ENCODE measurements at regions not wholly inside any gene's neighbourhood (a gene's known extent, or its start where the extent isn't known, plus 50 kb on each side); places are given as distances from the start of the nearest gene placed in this dataset.

DNA sequence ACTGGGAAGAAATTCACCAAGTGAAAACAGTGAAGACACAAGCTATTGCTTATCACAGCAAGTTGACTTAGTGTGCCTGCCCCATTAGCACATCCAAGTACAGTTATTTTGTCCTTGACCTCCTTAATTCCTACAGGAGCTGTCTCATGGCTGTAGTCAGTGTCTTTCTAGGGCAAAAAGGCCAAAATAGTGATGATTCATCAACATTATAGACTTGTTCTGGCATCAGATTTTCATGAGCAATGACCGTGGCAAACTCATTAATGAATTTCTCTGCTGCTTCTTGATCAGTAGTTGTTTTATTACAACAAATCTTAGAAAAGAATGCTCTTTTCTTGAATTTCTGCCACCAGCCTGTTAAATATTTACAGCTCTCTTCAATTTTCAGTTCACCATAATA lies 1169.3 kb upstream of the DDX18 start:
- no peaks in the 10 kb centered on the region for H3K27me3 Mint-ChIP-seq
- H3K36me3 Mint-ChIP-seq (ENCODE audit: low read depth), result no peaks in the 10 kb centered on the region
- no peak overlapping the region for H3K27ac Mint-ChIP-seq
- no peaks in the 10 kb centered on the region for H3K9me3 Mint-ChIP-seq
- no peak for DNase-seq
- no peak overlapping the region for H3K4me3 Mint-ChIP-seq
- no peaks in the 10 kb centered on the region for H3K4me1 Mint-ChIP-seq
- intact Hi-C loops (cut with micrococcal nuclease), result no loop called here

DNA sequence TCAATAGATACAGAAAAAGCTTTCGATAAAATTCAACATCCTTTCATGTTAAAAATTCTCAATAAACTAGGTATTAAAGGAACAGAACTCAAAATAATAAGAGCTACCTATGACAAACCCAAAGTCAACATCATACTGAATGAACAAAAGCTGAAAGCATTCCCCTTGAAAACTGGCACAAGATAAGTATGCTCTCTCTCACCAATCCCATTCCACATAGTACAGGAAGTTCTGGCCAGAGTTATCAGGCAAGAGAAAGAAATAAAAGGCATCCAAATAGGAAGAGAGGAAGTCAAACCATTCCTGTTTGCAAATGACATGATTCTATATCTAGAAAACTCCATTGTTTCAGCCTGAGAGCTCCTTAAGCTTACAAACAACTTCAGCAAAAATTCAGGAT lies 1145.8 kb upstream of the DDX18 start:
- Mint-ChIP-seq H3K4me1 (no peaks in the 10 kb centered on the region), H3K9me3 (peaks cover 11% of the 10 kb centered on the region), H3K36me3 (ENCODE audit: low read depth) (no peaks in the 10 kb centered on the region), H3K27ac (no peak overlapping the region), H3K4me3 (no peak overlapping the region), H3K27me3 (no peaks in the 10 kb centered on the region)
- DNase-seq, result no peak
- intact Hi-C loops (cut with micrococcal nuclease), result no loop called here

DNA sequence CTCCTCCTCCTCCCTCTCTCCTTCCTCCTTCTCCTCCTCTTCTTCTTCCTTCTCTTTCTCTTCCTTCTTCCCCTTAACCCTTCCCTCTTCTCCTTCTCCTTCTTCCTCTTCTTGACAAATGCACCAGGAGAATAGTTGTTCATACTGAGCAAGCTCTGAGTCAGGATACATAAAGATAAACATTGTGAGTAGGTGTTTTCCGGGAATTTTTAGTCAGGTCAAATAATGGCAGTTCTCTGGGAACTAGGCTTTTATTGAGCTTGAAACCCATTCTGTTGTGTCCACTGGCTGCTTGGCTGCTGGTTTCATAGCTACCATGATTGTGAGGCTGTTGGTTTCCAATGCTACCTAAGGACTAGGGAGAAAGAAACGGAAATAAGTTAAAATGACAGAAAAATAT lies 1144.7 kb upstream of the DDX18 start:
- H3K9me3 Mint-ChIP-seq, result peaks cover 15% of the 10 kb centered on the region
- no peak overlapping the region for H3K27ac Mint-ChIP-seq
- no peaks in the 10 kb centered on the region for H3K4me1 Mint-ChIP-seq
- DNase-seq, result no peak
- no peak overlapping the region for H3K4me3 Mint-ChIP-seq
- no peaks in the 10 kb centered on the region for H3K36me3 Mint-ChIP-seq (ENCODE audit: low read depth)
- intact Hi-C loops (cut with micrococcal nuclease), result no loop called here
- no peaks in the 10 kb centered on the region for H3K27me3 Mint-ChIP-seq

DNA sequence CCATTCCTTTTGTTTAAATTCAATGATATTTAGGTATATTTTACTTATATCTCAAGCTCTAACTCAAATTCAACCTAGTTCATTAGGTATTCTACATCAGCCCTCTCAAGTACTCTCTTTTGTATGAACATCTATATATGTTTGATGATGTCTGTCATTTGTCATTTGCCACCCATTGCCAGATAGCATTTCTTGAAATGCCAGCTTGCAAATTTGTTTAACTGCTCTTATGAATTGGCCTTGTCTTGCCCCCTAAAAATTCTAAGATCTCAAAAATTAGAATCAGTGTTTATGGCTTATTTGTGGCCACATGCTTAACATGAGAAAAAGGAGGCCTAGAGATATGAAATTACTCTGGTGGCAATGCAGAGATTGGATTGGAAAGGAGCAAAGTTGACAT lies 1140.3 kb upstream of the DDX18 start:
- no peak for DNase-seq
- no peak overlapping the region for H3K27ac Mint-ChIP-seq
- no peaks in the 10 kb centered on the region for H3K4me1 Mint-ChIP-seq
- no peak overlapping the region for H3K4me3 Mint-ChIP-seq
- intact Hi-C loops (cut with micrococcal nuclease), result no loop called here
- H3K9me3 Mint-ChIP-seq, result peaks cover 15% of the 10 kb centered on the region
- no peaks in the 10 kb centered on the region for H3K36me3 Mint-ChIP-seq (ENCODE audit: low read depth)
- H3K27me3 Mint-ChIP-seq, result no peaks in the 10 kb centered on the region

DNA sequence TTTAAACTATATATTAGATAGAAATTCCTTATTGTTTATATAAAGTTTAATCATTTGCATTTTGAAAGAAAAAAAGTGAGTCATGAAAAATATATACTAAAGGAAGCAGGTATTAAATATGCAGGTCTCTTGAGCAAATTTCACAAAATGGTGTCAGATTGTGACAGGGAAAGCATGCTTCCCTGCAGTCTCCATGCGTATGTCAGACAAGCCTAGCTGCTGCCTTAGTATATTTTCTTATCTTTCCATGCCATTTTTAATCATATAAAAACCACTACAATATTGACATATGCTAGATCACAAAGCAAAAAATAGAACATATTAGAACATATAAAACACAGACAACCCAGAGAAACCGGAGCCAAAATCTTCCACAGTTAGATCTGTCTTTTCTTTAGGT lies 1137.7 kb upstream of the DDX18 start:
- H3K36me3 Mint-ChIP-seq (ENCODE audit: low read depth), result no peaks in the 10 kb centered on the region
- no peaks in the 10 kb centered on the region for H3K27me3 Mint-ChIP-seq
- no peak overlapping the region for H3K27ac Mint-ChIP-seq
- no peak for DNase-seq
- no peaks in the 10 kb centered on the region for H3K4me1 Mint-ChIP-seq
- H3K4me3 Mint-ChIP-seq, result no peak overlapping the region
- intact Hi-C loops (cut with micrococcal nuclease), result no loop called here
- peaks cover 8% of the 10 kb centered on the region for H3K9me3 Mint-ChIP-seq

DNA sequence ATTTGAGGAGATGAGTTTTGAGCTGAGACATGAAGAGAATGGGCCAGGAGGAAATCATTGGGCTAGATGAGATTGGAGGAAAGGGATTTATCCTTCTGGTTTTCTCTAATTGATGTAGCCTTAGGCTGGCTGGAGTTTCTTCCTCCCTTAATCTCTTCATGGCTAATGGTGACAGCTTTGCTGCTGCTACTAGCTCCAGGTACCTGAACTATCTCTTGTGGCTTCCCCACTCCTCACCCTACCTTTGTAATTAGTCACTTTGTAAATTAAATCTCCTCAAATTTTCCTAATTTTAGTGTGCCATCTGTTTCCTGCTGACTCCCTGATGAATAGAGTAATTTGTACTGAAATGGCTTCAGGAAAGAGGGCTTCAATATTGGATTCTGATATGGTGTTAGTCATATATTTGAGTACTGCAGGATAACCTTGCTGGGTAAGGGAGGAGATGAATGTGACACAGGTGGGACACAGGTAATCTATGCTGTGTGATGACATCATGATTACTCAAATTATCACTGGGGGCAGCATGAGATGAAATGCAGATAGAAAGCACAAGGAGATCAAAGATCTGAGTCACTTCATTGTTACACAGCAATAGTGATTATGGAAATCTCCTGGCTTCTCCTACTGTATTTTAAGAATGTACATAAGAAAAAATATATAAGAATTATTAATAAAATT lies 1134.1 kb upstream of the DDX18 start:
- no peak for DNase-seq
- intact Hi-C loops (cut with micrococcal nuclease), result no loop called here
- Mint-ChIP-seq H3K27ac (no peak overlapping the region), H3K27me3 (no peaks in the 10 kb centered on the region), H3K36me3 (ENCODE audit: low read depth) (no peaks in the 10 kb centered on the region), H3K4me3 (no peak overlapping the region), H3K9me3 (peaks cover 4% of the 10 kb centered on the region), H3K4me1 (no peaks in the 10 kb centered on the region)

DNA sequence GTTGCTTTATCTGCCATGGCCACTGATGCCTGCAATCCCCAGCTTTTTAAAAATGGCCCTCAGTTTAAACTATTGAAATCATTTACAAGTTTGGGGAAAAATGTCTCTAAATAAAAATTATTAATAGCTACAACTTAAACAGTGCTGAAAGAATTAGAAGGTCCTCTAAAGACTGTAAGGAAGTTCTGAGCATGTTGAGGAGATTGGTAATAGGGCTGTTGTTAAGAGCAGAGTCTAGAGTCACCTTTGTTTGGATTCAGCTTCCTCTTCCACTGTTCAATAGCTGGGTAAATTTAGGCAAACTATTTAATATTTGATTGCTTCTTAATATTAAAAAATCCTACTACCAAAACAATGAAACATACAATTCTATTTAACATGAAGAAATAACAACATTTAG lies 1127.1 kb upstream of the DDX18 start:
- H3K36me3 Mint-ChIP-seq (ENCODE audit: low read depth), result no peaks in the 10 kb centered on the region
- no peaks in the 10 kb centered on the region for H3K9me3 Mint-ChIP-seq
- no peak overlapping the region for H3K4me3 Mint-ChIP-seq
- DNase-seq, result no peak
- no peaks in the 10 kb centered on the region for H3K4me1 Mint-ChIP-seq
- no peaks in the 10 kb centered on the region for H3K27me3 Mint-ChIP-seq
- no peak overlapping the region for H3K27ac Mint-ChIP-seq
- intact Hi-C loops (cut with micrococcal nuclease), result no loop called here

DNA sequence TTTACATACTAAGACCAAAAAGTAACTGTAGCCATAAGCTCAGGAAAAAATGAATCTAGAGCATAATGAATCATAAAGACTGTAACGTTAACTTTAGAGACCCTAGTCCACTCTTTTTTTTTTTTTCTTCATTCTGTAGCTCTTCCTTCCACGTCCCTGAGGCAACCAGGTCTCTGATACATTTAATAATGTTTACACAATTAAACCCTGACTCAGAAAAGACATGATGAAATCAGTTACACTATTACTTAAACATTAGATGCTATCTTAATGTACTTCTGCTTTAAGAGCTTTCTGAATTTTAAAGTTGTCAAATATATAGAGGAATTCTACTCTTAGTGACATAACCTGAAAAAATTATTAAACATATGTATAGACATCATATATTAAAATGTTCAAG lies 1121.5 kb upstream of the DDX18 start:
- H3K36me3 Mint-ChIP-seq (ENCODE audit: low read depth), result no peaks in the 10 kb centered on the region
- no peaks in the 10 kb centered on the region for H3K4me1 Mint-ChIP-seq
- no peaks in the 10 kb centered on the region for H3K27me3 Mint-ChIP-seq
- no peak overlapping the region for H3K27ac Mint-ChIP-seq
- no peak overlapping the region for H3K4me3 Mint-ChIP-seq
- H3K9me3 Mint-ChIP-seq, result no peaks in the 10 kb centered on the region
- intact Hi-C loops (cut with micrococcal nuclease), result no loop called here
- DNase-seq, result no peak

DNA sequence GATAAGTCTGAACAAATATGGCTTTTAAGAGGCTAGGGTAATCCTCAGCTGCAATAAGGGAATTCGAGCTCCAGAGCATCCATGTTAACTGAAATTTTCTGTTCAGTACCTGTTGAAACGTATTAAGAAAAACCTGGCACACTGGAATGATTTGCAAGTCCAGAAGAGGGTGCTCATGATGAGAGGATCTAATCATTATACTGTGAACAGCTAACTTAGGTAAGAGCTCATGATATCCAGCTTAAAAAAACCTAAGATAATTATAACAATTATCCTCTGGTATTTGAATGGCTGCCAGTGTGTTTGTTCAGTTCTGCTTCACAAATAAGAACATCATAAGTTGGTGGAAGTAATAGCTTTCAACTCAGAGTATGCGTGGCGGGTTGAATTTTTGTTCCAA lies 1118.3 kb upstream of the DDX18 start:
- Mint-ChIP-seq H3K4me3 (no peak overlapping the region), H3K27ac (no peak overlapping the region), H3K4me1 (no peaks in the 10 kb centered on the region), H3K9me3 (no peaks in the 10 kb centered on the region), H3K27me3 (no peaks in the 10 kb centered on the region), H3K36me3 (ENCODE audit: low read depth) (no peaks in the 10 kb centered on the region)
- no peak for DNase-seq
- intact Hi-C loops (cut with micrococcal nuclease), result no loop called here

DNA sequence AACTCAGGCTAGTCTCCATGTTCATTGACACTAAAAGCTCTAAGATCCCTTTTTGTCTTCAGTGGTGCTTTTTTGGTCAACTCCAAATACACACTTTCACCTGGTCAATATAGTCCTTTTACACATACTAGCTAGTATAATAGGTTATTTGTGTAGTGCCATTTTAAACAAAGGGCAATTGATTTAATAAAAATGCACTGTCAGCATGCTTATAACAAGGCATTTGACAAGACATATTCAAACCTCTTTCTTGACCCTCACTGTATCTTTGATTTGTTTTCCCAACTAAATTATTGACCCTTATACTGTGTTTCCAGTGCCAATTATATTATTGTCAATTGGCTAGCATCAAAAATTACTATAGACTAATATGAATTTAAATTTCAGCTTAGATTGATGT lies 1117.6 kb upstream of the DDX18 start:
- no peak for DNase-seq
- Mint-ChIP-seq H3K27me3 (no peaks in the 10 kb centered on the region), H3K27ac (no peak overlapping the region), H3K4me3 (no peak overlapping the region), H3K9me3 (no peaks in the 10 kb centered on the region), H3K36me3 (ENCODE audit: low read depth) (no peaks in the 10 kb centered on the region), H3K4me1 (no peaks in the 10 kb centered on the region)
- intact Hi-C loops (cut with micrococcal nuclease), result no loop called here

DNA sequence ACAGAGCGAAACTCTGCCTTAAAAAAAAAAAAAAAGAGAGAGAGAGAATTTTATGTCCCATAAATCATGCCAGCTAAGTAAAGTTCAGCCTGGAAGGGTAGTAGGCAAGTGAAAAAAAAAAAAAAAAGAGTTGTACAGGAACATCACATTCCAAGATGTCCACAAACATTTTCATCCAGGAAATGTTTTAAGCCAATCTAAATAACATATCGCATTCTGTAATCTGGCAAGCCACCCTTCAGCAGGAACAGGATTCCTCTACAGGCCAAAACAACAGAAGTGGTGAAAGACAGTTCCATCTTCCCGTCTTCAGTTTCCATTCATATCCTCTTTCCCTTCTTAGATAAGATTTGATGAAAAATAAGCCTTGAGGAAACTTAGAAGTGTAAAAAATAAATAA lies 1108.1 kb upstream of the DDX18 start:
- H3K27me3 Mint-ChIP-seq, result no peaks in the 10 kb centered on the region
- no peaks in the 10 kb centered on the region for H3K4me1 Mint-ChIP-seq
- no peak overlapping the region for H3K4me3 Mint-ChIP-seq
- H3K9me3 Mint-ChIP-seq, result no peaks in the 10 kb centered on the region
- intact Hi-C loops (cut with micrococcal nuclease), result no loop called here
- no peak overlapping the region for H3K27ac Mint-ChIP-seq
- H3K36me3 Mint-ChIP-seq (ENCODE audit: low read depth), result no peaks in the 10 kb centered on the region
- DNase-seq, result no peak

DNA sequence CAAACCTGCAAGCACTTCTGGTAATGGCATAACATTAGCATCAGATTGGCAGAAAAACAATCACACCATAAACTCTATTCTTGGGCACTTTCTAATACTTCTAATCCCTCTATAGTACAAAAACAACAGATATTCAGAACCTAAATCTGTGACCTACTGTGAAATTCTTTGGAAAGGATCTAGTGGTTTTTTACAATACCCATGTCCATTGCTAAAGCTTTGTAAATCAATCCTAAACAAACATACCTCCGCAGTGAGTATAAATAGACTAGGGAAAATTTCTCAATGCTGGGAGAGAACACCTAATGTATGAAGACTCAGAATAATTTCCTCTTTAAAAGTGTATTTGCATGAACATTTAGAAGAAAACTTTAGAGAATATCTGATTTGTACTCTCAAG lies 1098.5 kb upstream of the DDX18 start:
- Mint-ChIP-seq H3K9me3 (peaks cover 4% of the 10 kb centered on the region), H3K4me3 (no peak overlapping the region), H3K36me3 (ENCODE audit: low read depth) (no peaks in the 10 kb centered on the region), H3K27ac (no peak overlapping the region), H3K4me1 (no peaks in the 10 kb centered on the region), H3K27me3 (no peaks in the 10 kb centered on the region)
- intact Hi-C loops (cut with micrococcal nuclease), result no loop called here
- DNase-seq, result no peak

DNA sequence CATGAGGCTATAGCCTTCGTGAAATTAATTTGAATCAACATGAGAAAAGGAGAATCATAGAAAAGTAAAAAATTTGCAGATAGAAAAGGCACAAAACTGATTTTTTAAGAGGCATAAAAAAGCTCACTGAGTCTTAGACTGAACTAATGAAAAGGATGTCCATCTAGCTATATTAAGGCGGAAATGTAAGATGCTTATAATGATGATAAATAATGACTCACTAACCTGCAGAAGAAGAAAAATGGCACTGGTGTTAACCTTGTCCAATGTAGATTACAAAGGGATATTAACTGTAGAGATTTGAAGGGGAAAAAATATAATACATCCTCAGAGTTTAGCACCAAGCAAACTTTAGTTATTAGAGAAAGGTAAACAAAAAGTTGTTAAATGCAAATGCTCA lies 1098.0 kb upstream of the DDX18 start:
- intact Hi-C loops (cut with micrococcal nuclease), result no loop called here
- no peaks in the 10 kb centered on the region for H3K27me3 Mint-ChIP-seq
- H3K4me1 Mint-ChIP-seq, result no peaks in the 10 kb centered on the region
- DNase-seq, result no peak
- no peak overlapping the region for H3K4me3 Mint-ChIP-seq
- H3K9me3 Mint-ChIP-seq, result peaks cover 4% of the 10 kb centered on the region
- no peaks in the 10 kb centered on the region for H3K36me3 Mint-ChIP-seq (ENCODE audit: low read depth)
- no peak overlapping the region for H3K27ac Mint-ChIP-seq

DNA sequence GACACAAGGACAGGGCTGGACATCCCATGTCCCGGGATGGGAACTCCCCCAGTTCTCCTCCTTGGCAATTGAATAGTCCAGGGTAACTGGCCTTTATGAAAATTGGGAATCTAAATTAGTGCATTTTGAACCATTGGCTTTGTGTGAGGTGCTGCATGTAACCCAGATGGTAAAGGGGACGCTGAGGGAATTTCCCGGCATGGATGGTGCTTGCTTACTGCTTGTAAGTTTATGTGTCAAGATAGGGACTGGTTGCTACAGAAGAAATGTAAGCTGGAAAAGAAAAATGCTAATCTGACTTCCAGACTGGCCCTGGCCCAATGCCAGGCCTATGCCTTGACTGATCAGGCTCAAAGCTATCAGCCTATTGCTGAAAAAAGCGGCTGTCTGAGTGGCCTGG lies 1096.7 kb upstream of the DDX18 start:
- Mint-ChIP-seq H3K9me3 (peaks cover 4% of the 10 kb centered on the region), H3K36me3 (ENCODE audit: low read depth) (no peaks in the 10 kb centered on the region), H3K27me3 (no peaks in the 10 kb centered on the region), H3K4me3 (no peak overlapping the region), H3K4me1 (no peaks in the 10 kb centered on the region), H3K27ac (no peak overlapping the region)
- no peak for DNase-seq
- intact Hi-C loops (cut with micrococcal nuclease), result no loop called here

DNA sequence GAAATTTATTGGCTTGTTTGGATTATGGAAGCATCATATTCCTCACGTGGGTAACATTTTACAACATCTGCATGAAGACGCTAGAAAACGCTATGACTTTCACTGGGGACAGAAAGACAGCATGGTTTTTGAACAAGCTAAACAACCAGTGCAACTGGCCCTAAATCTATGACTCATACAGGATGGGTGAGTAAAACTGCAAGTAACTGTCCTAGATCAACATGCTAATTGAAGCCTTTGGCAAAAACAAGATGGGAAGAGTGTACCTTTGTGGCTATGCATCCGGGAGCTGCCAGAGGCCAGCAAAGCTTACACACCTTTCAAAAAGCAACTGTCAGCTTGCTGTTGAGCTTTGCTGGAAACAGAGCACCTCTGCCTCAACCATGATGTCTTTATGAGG lies 1096.0 kb upstream of the DDX18 start:
- Mint-ChIP-seq H3K9me3 (peaks cover 4% of the 10 kb centered on the region), H3K4me1 (no peaks in the 10 kb centered on the region), H3K27ac (no peak overlapping the region), H3K36me3 (ENCODE audit: low read depth) (no peaks in the 10 kb centered on the region), H3K27me3 (no peaks in the 10 kb centered on the region), H3K4me3 (no peak overlapping the region)
- intact Hi-C loops (cut with micrococcal nuclease), result no loop called here
- no peak for DNase-seq

All from activated CD4-positive, alpha-beta T cell treated with anti-CD3 and anti-CD28 coated beads, Interleukin-2, amount 10 ng/mL, durations not matched to agents 24 days and 14 days (primary cell).